Upper lobe of left lung (tissue), 6 donors: ENCODE measurements at regions not wholly inside any gene's neighbourhood (a gene's known extent, or its start where the extent isn't known, plus 50 kb on each side); places are given as distances from the start of the nearest gene placed in this dataset.
"Not testable (repeated sequence)": the region's sequence is repeated elsewhere in the genome, so short reads cannot be mapped to it uniquely, and the experiment has no call there.

Experiments
- ATAC-seq, 2 donors: fragments of 200-7000 bp; cut with Tn5 transposase; one replicate each; pipeline ENCODE4 v1.9.1; 2022; ENCODE audit warnings: mild to moderate bottlenecking in 2 of 2, moderate library complexity in 2 of 2; ENCODE audit not compliant: low FRiP score in 2 of 2
- DNase-seq, 2 donors: peaks; one replicate each; pipeline ENCODE4 v3.0.0-alpha.2; 2019 to 2020
- H3K27ac ChIP-seq, 4 donors: fragments of 200-600 bp; sonication (generic); one replicate each; pipeline ENCODE4 v1.5.1; 2016 to 2019
- H3K27me3 ChIP-seq, 4 donors: fragments of 200-600 bp; sonication (generic); one replicate each; pipeline ENCODE4 v1.5.1; 2017 to 2019
- H3K36me3 ChIP-seq, 4 donors: fragments of 200-600 bp; sonication (generic); one replicate each; pipeline ENCODE4 v1.5.1; 2016 to 2019
- H3K4me1 ChIP-seq, 4 donors: fragments of 200-600 bp; sonication (generic); one replicate each; pipeline ENCODE4 v1.5.1; 2018 to 2019
- H3K4me3 ChIP-seq, 4 donors: fragments of 200-600 bp; sonication (generic); one replicate each; pipeline ENCODE4 v1.5.1; 2017 to 2019; ENCODE audit warnings: mild to moderate bottlenecking in 2 of 4, moderate library complexity in 1 of 4
- H3K9me3 ChIP-seq, 4 donors: fragments of 200-600 bp; sonication (generic); one replicate each; pipeline ENCODE4 v1.5.1; 2018 to 2019
- EP300 ChIP-seq, 4 donors: sonication (generic); formaldehyde crosslinking; IDR thresholded peaks; one replicate each; pipeline ENCODE4 v1.5.1; 2017; ENCODE audit warnings: antibody characterized with exemption in 4 of 4, control low read depth in 2 of 4
- POLR2A ChIP-seq, 4 donors: fragments of 450-650 bp; IDR thresholded peaks; one replicate each; pipeline ENCODE4 v1.5.1; 2016 to 2017; ENCODE audit warnings: antibody characterized with exemption in 4 of 4, mild to moderate bottlenecking in 2 of 4
- POLR2AphosphoS5 ChIP-seq, 2 donors: sonication (generic); formaldehyde crosslinking; IDR thresholded peaks; one replicate each; pipeline ENCODE4 v1.5.1; 2017; ENCODE audit warnings: antibody characterized with exemption in 2 of 2
- WGBS, 2 donors: methylation state at CpG; one replicate each; pipeline ENCODE4 v1.1.5; 2017 to 2018; 5-methylcytosine and 5-hydroxymethylcytosine counted together
- TF ChIP-seq, protein P1 (sequence below), 6 experiments: fragments of 450-650 bp in 4 of 6; fragments of 200-600 bp in 2 of 6; sonication (generic) in 2 of 6; IDR thresholded peaks; one replicate each; pipeline ENCODE4 v1.5.1; 2016 to 2019; ENCODE audit warnings: antibody characterized with exemption in 6 of 6
- donor health status: DM: no; HTN: no; CAD: no; lungs with moderate emphysema.
- donor health status: DM: no; HTN: yes; CAD: no; lungs with severe emphysema.

DNA sequence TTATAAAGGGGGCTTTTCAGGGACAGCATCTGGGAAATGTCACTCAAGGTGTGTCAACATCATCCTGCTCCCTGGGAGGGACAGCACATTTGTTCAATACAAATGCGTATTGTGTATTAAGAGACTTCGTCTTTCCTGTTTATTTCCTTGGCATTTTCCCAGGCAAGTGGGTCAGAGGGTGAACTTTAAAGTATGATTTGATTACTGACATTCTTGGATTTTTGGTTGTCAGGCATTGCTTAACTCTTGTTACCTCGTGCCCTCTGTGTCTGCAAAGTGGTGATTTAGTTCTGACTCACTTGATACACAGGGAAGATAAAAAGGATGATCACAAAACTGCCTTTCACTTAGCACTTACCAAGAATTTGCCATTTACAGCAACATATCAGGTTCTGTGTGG is 292.7 kb downstream of the SUCLA2 start:
- Histone ChIP-seq H3K27ac (no peak overlapping the region), H3K36me3 (no peaks in the 10 kb centered on the region), H3K27me3 (no peaks in the 10 kb centered on the region), H3K4me3 (no peak overlapping the region), H3K9me3 (no peaks in the 10 kb centered on the region), H3K4me1 (no peaks in the 10 kb centered on the region)
- 31 to 46% methylated on average over 3 of the region's 3 CpGs for WGBS, 2 donors
- TF ChIP-seq EP300 (IDR thresholded peaks at IDR 0.05) (no peak), POLR2AphosphoS5 (IDR thresholded peaks at IDR 0.05) (no peak), POLR2A (IDR thresholded peaks at IDR 0.05) (no peak)
- TF ChIP-seq, protein P1, sequence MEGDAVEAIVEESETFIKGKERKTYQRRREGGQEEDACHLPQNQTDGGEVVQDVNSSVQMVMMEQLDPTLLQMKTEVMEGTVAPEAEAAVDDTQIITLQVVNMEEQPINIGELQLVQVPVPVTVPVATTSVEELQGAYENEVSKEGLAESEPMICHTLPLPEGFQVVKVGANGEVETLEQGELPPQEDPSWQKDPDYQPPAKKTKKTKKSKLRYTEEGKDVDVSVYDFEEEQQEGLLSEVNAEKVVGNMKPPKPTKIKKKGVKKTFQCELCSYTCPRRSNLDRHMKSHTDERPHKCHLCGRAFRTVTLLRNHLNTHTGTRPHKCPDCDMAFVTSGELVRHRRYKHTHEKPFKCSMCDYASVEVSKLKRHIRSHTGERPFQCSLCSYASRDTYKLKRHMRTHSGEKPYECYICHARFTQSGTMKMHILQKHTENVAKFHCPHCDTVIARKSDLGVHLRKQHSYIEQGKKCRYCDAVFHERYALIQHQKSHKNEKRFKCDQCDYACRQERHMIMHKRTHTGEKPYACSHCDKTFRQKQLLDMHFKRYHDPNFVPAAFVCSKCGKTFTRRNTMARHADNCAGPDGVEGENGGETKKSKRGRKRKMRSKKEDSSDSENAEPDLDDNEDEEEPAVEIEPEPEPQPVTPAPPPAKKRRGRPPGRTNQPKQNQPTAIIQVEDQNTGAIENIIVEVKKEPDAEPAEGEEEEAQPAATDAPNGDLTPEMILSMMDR (IDR thresholded peaks at IDR 0.05), result no peak
- ATAC-seq (no peak), DNase-seq (no peak)

DNA sequence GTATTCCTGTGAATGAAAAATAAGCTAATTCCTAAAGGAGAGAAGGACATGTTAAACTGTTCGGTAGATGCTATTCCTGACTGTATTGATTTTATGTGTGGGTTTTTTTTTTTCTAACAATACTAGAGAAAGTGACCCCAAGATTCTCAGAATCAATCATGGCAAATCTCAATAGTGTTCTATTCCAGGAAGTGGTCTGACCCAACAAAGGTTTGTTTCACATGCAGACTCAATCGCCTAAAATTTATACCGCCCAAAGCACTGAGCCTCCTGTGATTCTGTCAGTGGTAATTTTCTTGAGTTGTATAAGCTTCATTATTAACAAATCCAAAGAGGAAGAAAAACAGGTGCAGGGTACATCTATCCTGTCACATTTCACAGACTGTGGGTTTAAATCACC is 293.7 kb downstream of the SUCLA2 start:
- TF ChIP-seq, protein P1 (IDR thresholded peaks at IDR 0.05), result no peak
- TF ChIP-seq POLR2A (IDR thresholded peaks at IDR 0.05), result no peak
- TF ChIP-seq POLR2AphosphoS5 (IDR thresholded peaks at IDR 0.05), result no peak
- no peak for TF ChIP-seq EP300 (IDR thresholded peaks at IDR 0.05)
- Histone ChIP-seq H3K27ac (no peak overlapping the region), H3K4me3 (no peak overlapping the region), H3K36me3 (no peaks in the 10 kb centered on the region), H3K27me3 (no peaks in the 10 kb centered on the region), H3K4me1 (no peaks in the 10 kb centered on the region), H3K9me3 (no peaks in the 10 kb centered on the region)
- ATAC-seq (no peak), DNase-seq (no peak)
- 70 to 91% methylated on average over 3 of the region's 3 CpGs for WGBS, 2 donors

DNA sequence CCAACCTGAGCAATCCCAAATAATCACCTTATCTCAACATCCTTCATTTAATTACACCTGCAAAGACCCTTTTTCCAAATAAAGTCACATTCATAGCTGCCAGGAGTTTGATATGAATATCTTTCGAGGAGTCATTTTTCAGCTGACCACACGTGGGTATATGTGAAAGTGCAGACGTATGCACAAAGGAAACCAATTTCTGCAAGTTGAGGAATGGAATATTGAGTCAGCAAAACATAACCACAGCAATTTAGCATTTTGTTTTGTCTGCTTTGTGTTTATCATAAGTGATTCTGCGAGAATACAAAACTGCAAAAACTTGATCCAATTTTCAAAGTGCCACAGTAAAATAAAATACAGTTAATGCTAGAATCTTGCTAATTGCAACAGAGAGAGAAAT is 295.9 kb downstream of the SUCLA2 start:
- 68 to 76% methylated on average over 4 of the region's 4 CpGs for WGBS, 2 donors
- no peak for ATAC-seq

DNA sequence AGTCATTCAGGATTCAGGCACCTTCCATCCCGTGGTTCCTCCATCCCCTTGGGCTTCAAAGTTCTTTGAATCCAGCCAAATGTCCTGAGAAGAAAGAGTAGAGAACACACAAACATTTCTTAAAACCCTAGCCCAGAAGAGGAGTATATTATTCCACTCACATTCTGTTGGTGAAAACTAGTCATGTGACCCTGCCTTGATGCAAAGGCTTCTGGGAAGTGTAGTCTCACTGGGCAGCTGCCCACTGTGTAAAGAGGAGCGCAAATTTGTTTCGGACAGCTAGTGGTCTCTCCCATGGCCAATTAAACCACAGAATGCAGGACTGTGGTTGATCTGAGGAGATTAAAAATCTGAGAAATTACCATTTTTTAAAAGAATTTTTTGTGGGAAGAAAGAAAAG is 304.4 kb downstream of the SUCLA2 start:
- DNase-seq (no peak), ATAC-seq (no peak)
- H3K4me3 ChIP-seq, result no peak overlapping the region
- H3K27ac ChIP-seq, result no peak overlapping the region
- H3K36me3 ChIP-seq, result no peaks in the 10 kb centered on the region
- no peaks in the 10 kb centered on the region for H3K4me1 ChIP-seq
- H3K9me3 ChIP-seq, result no peaks in the 10 kb centered on the region
- 69 to 83% methylated on average over 3 of the region's 3 CpGs for WGBS, 2 donors
- no peaks in the 10 kb centered on the region for H3K27me3 ChIP-seq
- no peak for TF ChIP-seq POLR2AphosphoS5 (IDR thresholded peaks at IDR 0.05)
- no peak for TF ChIP-seq POLR2A (IDR thresholded peaks at IDR 0.05)
- no peak for TF ChIP-seq EP300 (IDR thresholded peaks at IDR 0.05)

More for the DNA sequence above, 295.9 kb downstream of the SUCLA2 start:
- Histone ChIP-seq H3K4me1 (no peaks in the 10 kb centered on the region), H3K27ac (no peak overlapping the region), H3K4me3 (no peak overlapping the region), H3K27me3 (no peaks in the 10 kb centered on the region), H3K9me3 (no peaks in the 10 kb centered on the region), H3K36me3 (no peaks in the 10 kb centered on the region)
- no peak for TF ChIP-seq EP300 (IDR thresholded peaks at IDR 0.05)
- TF ChIP-seq, protein P1 (IDR thresholded peaks at IDR 0.05), result no peak
- TF ChIP-seq POLR2AphosphoS5 (IDR thresholded peaks at IDR 0.05), result no peak
- TF ChIP-seq POLR2A (IDR thresholded peaks at IDR 0.05), result no peak
- no peak for DNase-seq

DNA sequence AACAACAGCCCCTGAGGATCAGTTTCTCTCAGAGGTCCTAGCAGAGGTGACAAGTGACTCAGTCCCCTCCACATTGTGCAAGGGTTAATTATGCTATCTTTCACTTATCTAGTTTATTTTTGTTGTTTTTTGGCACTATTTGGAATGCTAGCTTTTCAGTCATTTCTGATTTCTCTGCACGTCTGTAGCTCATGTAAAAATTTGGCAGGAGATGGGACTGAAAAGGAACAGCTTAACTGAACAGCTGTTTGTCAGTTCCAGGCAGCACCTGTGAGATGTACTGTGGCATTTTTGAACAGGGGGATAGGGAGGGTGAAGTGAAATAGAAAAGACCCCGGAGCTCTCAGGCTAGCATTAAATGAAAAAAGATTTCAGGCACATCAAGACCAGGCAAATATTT is 313.5 kb downstream of the SUCLA2 start:
- DNase-seq (no peak), ATAC-seq (no peak)
- no peaks in the 10 kb centered on the region for H3K9me3 ChIP-seq
- H3K27me3 ChIP-seq, result no peaks in the 10 kb centered on the region
- no peaks in the 10 kb centered on the region for H3K36me3 ChIP-seq
- 64 to 67% methylated on average over 2 of the region's 2 CpGs for WGBS, 2 donors
- no peaks in the 10 kb centered on the region for H3K4me1 ChIP-seq
- H3K27ac ChIP-seq, result no peak overlapping the region
- TF ChIP-seq EP300 (IDR thresholded peaks at IDR 0.05) (no peak), POLR2AphosphoS5 (IDR thresholded peaks at IDR 0.05) (no peak)
- TF ChIP-seq, protein P1 (IDR thresholded peaks at IDR 0.05), result no peak
- H3K4me3 ChIP-seq, result no peak overlapping the region

DNA sequence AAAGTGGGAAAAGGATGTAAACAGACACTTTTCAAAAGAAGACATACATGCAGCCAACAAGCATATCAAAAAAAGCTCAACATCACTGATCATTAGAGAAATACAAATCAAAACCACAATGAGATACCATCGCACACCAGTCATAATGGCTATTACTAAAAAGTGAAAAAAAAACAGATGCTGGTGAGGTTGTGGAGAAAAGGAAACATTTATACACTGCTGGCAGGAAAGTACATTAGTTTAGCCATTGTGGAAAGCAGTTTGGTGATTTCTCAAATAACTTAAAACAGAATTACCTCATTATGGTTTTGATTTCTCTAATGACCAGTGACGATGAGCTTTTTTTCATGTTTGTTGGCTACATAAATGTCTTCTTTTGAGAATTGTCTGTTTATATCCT is 315.9 kb downstream of the SUCLA2 start:
- H3K27ac ChIP-seq, ATAC-seq, H3K4me1 ChIP-seq, H3K4me3 ChIP-seq, DNase-seq, H3K9me3 ChIP-seq, H3K27me3 ChIP-seq, H3K36me3 ChIP-seq: not testable (repeated sequence)
- 88% methylated on average over 2 of the region's 2 CpGs for WGBS, 2 donors
